GM18870 (cell line): ENCODE measurements at regions not wholly inside any gene's neighbourhood (a gene's known extent, or its start where the extent isn't known, plus 50 kb on each side); places are given as distances from the start of the nearest gene placed in this dataset.

Experiments
- ATAC-seq: cut with Tn5 transposase; IDR thresholded peaks from one replicate; pipeline ENCODE4 v1.9.1; 2021; ENCODE audit warnings: moderate library complexity; ENCODE audit not compliant: unreplicated experiment

- no peak for ATAC-seq
Observed at GRCh38 chr21:24935991-24936390, 671.3 kb downstream of the MRPL39 start.

GRCh38 chr21:24910591-24910990 lies 696.7 kb downstream of the MRPL39 start:
- ATAC-seq: no peak

GRCh38 chr21:24903994-24904635 lies 703.2 kb downstream of the MRPL39 start:
- peak; percentile 61 for ATAC-seq

- ATAC-seq: peak; percentile 47
Observed at GRCh38 chr21:24899138-24899537, 708.1 kb downstream of the MRPL39 start.

- ATAC-seq: peak; percentile 63
Observed at GRCh38 chr21:24897883-24898282, 709.4 kb downstream of the MRPL39 start.

GRCh38 chr21:24896735-24897124 lies 710.6 kb downstream of the MRPL39 start:
- no peak for ATAC-seq

- peak; percentile 59 for ATAC-seq
Observed at GRCh38 chr21:24895885-24896734, 711.2 kb downstream of the MRPL39 start.

- no peak for ATAC-seq
Observed at GRCh38 chr21:24894324-24894723, 713.0 kb downstream of the MRPL39 start.

- ATAC-seq: no peak
Observed at GRCh38 chr21:24890021-24890420, 717.3 kb downstream of the MRPL39 start.

- ATAC-seq: no peak
Observed at GRCh38 chr21:24881506-24881905, 725.8 kb downstream of the MRPL39 start.

- ATAC-seq: no peak
Observed at GRCh38 chr21:24870633-24871032, 736.6 kb downstream of the MRPL39 start.

GRCh38 chr21:24869862-24870261 lies 737.4 kb downstream of the MRPL39 start:
- ATAC-seq: no peak

GRCh38 chr21:24868117-24868516 lies 739.2 kb downstream of the MRPL39 start:
- no peak for ATAC-seq

- no peak for ATAC-seq
Observed at GRCh38 chr21:24861471-24861870, 745.8 kb downstream of the MRPL39 start.

- ATAC-seq: no peak
Observed at GRCh38 chr21:24856326-24856725, 751.0 kb downstream of the MRPL39 start.

- no peak for ATAC-seq
Observed at GRCh38 chr21:24852610-24853195, 754.6 kb downstream of the MRPL39 start.

- no peak for ATAC-seq
Observed at GRCh38 chr21:24850121-24850520, 757.2 kb downstream of the MRPL39 start.

- no peak for ATAC-seq
Observed at GRCh38 chr21:24844671-24845070, 762.6 kb downstream of the MRPL39 start.

- ATAC-seq: no peak
Observed at GRCh38 chr21:24840287-24840686, 767.0 kb downstream of the MRPL39 start.

GRCh38 chr21:24832961-24833360 lies 774.3 kb downstream of the MRPL39 start:
- ATAC-seq: no peak

GRCh38 chr21:24829397-24829796 lies 777.9 kb downstream of the MRPL39 start:
- no peak for ATAC-seq

GRCh38 chr21:24826822-24827221 lies 780.5 kb downstream of the MRPL39 start:
- no peak for ATAC-seq
